NCI-H1436 (cell line): ENCODE measurements at regions not wholly inside any gene's neighbourhood (a gene's known extent, or its start where the extent isn't known, plus 50 kb on each side); places are given as distances from the start of the nearest gene placed in this dataset.

ENCODE experiments used
- DNase-seq: peaks from one replicate; lab custom pipeline; 2025; lab: John Stamatoyannopoulos, UW

DNA sequence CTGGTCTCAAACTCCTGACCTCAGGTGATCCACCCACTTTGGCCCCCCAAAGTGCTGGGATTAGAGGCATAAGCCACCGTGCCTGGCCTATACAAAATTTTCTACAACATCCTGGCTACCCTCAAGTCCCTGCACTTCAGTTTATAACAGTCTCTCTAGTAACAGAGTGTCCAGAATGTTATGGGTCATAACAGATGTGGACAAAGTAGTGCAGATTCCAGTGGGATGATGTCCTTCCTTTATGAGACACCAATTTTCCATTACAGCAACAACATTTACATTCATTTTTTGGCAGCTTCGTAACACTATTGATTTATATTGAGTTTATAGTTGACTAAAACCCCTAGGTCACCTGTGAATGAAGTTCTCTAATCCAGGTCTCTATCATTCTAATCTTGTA lies 429.4 kb upstream of the PTBP2 start:
- no peak for DNase-seq

DNA sequence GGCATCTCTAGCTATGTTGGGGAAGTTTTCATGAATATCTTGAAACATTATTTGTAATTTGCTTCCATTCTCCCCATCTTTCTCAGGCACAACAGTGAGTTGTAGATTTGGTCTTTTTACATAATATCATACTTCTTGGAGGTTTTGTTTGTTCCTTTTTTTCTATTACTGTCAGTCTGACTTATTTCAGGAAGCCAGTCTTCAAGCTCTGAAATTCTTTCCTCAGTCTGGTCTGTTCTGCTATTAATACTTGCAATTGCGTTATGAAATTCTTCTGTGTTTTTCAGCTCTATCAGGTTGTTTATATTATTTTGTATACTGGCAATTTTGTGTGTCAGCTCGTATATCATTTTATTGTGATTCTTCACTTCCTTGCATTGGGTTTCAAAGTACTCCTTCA lies 424.6 kb upstream of the PTBP2 start:
- no peak for DNase-seq

DNA sequence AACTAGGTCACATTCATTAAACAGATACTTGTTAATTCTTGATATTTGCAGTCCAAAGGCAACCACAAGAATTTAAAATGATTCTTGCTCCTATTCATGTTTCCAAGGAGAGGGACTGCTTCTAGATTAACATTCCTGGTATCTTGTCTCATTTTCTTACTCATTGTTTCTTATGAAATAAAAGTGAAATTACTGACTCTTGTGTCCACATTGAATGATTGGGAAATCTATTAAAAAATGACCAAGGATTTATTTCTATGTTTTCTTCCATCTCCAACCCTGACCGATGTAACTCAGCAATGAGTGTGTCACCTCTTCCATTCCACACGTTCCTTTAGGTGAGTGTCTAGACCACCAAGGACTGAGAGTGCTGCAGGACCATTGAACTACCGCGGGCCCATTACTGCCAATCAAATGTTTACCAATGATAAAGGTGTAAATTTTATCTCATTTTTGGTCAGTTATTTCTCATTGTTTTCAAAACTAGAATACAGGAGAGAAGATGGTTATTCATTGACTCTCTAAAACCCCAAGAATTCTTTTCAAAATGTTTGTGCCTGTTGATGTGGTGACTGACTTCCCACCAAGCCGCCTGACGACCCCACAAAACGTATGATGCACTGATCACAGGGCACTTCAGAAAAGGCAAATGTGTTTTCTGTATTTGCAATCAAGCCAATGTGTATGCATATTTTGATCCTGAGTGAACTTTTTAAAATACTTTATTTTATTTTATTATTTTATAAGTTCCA lies 414.6 kb upstream of the PTBP2 start:
- no peak for DNase-seq

DNA sequence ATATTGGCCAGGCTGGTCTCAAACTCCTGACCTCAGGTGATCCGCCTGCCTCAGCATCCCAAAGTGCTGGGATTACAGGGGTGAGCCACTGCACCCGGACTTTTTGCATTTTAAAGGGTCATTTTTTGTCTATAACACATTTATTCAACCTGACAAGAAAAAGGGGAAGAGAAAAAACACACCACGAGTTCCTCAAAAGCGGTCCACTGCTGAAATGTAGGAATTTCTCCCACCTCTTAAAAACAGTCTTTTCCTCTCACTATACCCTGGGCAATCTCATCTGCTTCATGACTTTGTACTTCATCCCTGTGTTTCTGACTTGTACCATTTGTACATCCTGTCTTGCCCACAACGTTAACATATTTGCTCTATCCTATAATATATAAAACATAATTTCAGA lies 413.3 kb upstream of the PTBP2 start:
- DNase-seq, result no peak

DNA sequence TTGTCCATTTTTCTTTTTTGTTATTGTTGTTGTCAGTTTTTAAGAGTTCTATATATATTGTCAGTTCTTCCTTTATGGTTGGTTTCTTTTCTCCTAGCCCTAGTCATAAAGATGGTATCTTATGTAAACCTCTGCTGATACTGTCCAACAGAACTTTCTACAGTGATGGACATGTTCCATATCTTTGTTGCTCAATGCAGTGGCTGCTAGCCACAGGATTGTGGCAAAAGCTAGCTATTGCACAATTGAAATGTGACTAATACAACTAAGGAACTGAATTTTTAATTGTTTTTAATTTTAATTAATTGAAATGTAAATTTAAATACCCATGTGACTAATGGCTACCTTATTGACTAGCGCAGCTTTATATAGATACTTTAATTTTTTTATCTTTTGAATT lies 411.8 kb upstream of the PTBP2 start:
- DNase-seq, result no peak

DNA sequence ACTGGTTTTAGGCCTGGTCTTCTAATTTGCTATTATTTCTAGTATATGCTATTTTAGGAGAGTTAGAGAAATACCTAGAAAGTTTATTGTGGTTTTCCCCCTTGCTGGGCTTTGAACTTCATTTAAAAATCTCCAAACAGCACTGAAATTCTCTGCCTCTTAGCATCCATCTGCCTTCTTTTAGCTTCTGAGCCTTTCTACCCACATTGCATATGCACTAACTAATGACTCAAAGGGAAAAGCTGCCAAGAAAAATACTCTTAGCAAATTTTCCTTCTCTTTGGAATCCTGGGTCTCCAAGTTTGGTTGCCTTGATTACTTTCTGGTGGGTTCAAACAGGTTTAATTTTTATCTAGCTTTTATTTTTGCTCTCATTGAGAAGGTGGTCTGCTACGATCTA lies 408.4 kb upstream of the PTBP2 start:
- no peak for DNase-seq

DNA sequence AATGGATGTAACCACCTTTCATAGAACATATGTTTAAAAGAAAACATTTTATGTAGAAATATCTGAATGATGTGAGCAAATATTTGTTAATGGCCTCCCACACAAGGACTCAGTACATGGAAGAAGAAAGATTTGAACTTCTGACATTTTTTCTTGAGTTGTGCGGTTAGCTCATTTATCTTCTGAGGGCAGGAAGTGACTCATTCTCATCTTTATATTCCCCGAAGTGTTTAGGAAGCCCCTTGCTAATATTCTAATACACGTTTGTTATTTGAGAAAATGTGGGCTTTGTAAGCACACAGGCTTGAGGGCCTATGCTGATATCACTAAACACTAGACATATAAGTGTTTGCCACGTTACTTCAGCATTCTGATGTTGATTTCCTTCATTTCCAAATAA lies 392.5 kb upstream of the PTBP2 start:
- no peak for DNase-seq

DNA sequence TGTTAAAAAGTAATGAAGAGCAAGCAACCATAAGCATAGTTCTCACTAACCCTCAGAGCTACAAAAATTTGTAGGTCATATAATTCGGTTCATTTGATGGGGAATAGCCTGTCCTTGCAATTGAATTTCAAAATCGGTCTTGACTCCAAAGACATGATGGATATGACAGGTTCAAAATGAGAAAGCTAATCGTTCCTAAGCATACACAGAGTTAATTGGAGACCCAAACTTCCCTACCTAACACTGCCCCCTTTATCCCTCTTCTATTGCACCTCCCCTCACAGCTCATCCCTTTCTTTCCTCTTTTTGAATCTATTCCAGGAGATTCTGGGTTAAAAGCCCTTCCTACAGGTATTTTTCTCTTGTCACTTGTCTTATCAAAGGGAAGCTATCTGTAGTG lies 390.0 kb upstream of the PTBP2 start:
- DNase-seq, result no peak

DNA sequence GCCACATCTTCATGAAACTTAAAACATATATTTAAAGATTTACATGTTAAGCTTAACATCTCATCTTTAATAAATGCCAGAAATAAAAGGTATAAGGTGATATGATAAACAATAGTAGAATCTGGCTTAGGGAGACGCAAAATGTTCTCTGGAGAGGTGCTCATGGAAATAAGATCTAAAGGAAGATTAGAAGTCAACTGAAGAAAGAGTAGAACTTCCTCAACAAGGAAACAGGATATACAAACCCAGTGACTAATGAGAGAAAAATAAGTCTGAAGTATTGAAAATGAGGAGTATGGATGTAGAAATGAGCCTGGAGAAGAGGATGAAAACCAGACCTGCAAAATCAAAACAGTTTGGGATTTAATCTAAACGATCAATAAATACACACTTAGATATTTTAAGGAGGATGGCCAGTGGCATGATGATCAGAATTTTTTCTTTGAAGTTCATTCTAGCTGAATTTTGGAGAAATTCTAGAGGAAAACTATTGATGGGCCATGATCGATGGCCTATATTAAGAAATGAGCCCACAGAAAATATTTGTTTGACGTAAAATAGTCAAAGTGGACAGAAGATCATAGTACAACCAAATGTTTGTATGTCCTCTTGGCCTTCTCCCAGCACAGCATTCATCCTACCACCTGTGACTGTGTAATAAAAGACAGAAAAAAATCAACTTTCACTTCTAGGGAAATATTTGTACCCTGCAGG lies 387.9 kb upstream of the PTBP2 start:
- no peak for DNase-seq

DNA sequence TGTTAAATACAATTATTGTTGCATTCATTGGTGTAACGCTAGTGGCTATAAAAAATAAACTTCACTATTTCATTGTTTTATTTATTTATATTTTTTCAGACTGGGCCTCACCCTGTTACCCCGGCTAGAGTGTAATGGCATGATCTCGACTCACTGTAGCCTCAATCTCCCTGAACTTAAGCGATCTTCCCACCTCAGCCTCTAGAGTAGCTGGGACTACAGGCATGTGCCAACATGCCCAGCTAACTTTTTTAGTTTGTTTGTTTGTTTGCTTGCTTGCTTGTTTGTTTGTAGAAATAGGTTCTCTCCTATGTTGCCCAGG lies 387.4 kb upstream of the PTBP2 start:
- no peak for DNase-seq

DNA sequence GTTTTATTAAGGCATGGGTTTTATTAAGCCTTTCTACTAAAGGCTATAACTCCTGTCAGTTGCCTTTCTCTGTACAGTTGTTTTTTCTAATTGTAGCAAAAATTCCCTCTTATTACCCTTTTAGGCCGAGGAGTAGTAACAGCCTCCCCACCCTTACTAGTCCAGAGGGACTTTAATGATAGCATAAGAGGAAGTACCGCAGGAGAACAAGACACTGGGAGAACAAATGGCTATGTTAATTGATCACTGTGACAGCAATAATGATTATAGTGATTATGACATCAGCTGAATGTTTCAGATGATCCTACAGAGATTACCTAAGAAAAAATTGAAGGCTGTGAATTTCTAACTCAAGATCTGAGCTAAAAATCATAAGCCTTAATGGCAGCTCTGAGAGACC lies 383.0 kb upstream of the PTBP2 start:
- DNase-seq, result no peak

DNA sequence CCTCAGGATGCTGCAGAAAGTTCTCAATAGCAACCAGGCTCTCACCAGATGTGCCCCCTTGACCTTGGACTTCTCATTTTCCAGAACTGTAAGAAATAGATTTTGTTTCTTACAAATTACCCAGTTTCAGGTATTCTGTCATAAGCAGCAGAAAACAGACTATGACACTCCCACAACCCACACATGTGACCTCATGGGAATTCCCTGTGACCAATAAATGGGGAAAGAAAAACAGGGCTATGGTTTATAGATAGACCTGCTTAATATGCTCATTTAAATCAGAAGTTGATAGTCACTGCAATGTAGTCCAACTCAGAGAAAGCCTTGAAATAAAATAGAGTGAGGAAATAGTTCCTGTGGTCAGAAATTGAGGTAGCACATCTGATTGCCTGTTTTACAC lies 380.9 kb upstream of the PTBP2 start:
- no peak for DNase-seq

DNA sequence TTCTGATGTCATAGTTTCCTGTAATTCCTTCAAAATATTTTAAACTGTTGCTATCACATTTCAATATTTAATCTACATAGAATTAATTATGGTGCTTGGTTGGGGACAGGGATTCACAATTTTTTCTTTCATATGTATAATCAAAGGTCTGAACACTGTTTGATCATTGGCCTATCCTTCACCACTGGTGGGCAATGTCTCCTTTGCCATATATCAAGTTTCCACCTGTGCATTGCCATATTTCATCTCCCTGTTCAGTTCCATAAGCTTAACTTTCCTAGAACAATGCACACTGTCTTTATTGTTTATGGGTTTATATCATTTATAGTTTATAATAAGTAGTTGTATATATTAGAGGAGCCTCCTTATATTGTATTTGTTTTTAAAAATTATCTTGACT lies 374.9 kb upstream of the PTBP2 start:
- no peak for DNase-seq

DNA sequence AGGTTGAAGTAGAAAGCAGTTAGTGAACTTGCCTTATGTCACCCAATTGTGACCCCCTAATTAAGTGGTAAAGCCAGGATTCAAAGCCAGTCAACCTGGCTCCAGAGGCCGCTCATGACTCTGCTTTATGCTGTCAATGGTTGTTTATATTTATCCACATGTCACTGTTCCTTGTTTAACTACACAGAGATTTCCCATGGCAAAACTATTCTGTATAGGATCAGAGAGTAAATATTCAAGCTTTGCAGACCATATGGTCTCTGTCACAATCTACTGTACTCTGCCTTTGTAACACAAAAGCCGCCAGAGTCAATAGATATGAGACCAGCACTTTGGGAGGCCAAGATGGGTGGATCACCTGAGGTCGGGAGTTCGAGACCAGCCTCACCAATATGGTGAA lies 371.7 kb upstream of the PTBP2 start:
- no peak for DNase-seq

DNA sequence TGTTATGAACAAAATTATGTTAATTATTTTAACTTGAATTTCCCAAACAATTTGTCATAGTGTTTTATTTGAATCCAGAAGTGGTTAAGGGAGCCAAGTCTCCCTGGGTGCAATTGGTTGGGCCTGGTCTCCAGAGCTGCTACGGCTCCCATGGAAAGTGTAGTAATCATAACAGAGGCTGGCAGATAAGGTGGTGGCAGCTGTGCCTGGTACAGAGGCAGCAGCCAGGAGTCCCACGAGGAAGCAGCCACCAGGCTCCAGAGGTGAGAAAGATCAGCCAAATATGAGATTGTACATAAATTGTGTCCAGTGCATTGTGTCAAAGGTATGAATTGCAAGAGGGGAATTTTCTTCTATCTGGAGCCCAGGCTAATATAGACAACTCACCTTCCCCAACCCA lies 368.9 kb upstream of the PTBP2 start:
- DNase-seq, result no peak

DNA sequence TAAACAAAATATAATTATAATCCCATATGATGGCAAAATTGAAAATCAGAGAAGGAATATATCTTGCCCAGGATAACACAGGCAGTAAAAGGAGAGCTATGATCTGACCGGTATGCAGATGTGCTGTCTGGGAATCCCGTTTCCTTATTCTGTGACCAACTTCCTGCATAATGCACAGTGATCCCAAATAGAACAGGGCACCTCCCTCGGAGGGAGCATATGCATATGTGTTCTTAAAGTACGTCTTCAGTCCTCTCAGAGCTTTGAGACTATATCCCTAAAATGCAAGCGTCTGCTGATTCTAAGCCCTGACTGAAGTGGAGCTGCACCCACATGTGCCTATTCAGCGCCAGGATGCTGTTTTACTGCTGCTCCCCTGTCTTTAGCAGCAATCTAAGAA lies 366.1 kb upstream of the PTBP2 start:
- no peak for DNase-seq

DNA sequence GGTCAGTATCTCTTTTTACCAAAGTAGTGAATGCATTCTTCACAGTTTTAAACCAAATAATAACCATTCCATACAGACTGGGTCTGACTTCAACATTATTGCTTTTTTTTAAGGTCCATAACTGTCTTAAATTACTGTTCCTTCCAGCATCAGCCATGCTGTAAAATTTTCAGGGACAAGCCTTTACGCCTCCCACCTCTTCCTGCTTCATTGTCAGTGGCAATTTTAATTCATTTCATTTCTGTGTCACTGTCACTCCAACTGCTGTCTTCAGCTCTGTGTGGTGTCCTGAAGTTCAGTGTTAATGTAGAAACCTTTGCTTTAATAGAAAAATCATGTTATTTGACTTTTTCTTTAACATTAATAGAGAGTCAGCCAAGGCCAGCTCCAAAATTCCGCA lies 365.6 kb upstream of the PTBP2 start:
- no peak for DNase-seq

DNA sequence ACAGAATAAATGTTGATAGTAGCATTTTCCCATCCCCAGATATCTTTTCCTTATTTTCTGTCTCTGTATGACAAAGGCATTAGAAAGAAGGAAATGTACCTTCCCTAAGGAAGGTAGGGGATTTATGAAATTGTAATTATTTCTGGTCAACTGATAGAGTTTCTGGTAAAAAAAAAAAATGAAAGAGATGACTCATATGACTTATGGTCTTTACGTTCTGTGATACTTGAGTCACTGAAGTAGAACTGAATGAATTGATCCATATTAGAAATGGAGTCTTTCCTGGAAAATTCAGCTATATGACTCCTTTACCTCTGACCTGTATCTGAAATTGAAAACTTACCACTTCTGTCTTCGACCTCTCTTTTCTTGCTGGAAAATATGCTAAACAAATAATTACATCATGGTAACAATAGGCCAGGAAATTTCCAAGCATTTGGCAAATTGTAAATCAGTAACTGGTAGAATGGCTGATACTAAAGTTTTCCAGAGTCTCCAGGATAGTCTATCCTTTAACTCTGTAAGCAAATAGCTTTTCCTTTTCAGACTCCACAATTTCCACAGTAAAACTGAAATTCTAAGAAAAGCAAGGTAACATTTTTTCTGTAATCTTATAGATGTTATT lies 364.3 kb upstream of the PTBP2 start:
- no peak for DNase-seq

DNA sequence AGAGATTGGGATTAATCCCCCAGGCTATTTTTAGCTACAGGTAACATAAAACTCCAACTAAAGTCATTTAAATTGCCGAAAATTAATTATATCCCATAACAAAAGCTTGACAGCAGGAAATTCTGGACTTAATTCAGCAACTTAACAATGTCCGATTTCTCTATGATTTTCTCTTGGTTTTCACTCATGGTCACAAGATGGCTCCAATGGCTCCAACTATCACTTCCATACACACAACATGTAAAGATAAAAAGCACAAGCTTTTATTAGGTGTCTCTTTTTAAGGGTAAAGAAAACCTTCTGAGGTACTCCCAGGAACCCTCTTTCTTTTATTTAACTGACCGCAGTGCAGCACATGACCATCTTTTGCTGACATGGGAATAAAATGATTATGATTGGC lies 363.5 kb upstream of the PTBP2 start:
- DNase-seq, result no peak

DNA sequence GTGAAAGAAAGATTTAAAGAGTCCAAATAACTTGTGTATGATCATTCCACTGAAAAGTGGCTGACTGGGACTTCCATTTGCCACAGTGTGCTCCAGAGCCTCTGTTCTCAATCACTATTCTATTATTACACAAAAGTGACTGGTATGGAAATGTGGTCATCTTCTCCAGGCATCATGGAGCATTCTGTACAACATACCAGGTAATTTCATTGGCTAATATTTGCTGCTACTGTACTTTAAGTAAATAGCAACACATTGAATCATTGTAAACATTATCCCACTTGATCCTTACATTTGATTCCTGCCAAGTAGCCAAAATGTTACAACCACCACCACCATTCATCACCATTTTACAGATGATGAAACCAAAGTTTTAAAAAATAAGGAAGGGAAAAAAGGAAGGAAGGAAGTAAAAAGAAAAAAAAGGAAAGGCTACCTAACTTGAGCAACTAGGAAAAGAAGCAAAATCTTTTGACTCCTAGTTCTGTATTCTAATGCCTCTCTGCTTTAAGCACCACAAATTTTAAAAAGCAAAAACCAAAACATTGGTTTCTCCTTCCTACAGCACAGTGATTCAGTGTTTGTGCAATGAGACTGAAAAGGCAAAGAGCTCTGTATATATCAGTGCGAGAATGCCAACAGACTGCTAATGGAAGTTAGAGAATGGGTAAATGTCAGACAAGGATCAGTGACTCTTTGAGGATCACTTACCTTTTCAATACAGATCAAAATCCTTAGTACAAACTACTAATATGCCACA lies 361.4 kb upstream of the PTBP2 start:
- no peak for DNase-seq

DNA sequence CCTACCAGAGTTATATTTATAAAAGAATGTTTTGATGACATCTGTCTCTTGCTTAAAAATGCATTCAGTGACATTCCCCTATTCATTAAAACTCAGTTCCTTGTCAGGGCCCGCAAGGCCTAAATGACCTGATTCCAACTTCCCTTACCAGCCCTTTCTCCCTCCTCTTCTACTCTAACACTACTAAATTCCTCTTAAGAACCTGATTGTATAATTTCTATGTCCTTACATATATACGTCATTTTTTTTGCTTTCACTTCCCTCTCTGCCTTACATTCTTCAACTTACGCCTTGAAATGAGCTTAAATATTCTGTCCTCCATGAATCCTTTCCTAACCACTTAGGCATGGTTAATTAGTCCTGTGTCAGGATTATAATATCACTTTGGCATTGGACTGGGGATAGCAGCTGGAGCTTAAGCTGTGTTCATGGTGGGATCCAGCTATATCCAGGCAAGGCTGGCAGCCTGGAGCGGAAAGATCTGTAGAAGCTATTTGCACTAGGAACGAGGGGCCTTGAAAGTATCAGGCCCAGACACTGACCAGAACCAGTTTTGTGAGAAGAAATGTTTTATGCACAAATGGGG lies 360.2 kb upstream of the PTBP2 start:
- DNase-seq, result no peak

DNA sequence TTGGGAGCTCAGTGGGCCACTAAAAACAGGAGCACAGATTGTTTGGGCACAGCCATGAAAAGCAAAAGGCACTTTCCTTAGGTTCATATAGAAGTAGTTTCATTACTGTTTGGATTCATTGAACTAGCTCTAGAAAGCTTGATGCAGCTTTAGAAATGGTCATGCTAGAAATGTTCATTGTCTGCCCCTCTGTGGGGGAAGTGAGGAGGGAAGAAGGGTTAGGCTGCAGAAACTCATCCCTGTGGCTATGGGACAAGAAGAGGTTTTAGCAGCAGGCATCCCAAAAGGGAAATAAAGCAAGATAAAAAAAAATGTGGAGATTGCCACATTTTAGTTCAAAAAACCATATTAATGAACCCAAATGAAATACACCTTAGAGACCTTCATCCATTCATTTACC lies 359.6 kb upstream of the PTBP2 start:
- no peak for DNase-seq

DNA sequence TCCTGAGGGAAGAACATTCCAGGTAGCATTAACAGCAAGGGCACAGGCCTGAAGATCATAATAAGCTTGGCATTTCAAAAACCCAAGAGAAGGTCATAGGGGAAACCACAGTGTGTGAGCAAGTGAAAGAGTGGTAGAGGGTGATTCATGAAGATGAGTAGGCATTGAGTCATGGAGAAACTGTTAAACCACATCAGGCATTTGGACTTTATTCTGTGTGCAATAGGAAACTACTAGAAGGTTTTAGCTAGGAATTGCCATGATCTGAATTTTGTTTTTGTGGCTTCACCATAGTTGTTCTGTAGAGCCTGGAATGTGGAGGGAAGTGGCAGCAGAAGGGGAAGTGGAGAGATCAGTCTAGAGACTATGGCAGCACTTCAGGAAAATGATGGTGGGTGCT lies 359.0 kb upstream of the PTBP2 start:
- DNase-seq, result no peak
